ENCODE measurements at regions not wholly inside any gene's neighbourhood (a gene's known extent, or its start where the extent isn't known, plus 50 kb on each side); places are given as distances from the start of the nearest gene placed in this dataset.

DNA sequence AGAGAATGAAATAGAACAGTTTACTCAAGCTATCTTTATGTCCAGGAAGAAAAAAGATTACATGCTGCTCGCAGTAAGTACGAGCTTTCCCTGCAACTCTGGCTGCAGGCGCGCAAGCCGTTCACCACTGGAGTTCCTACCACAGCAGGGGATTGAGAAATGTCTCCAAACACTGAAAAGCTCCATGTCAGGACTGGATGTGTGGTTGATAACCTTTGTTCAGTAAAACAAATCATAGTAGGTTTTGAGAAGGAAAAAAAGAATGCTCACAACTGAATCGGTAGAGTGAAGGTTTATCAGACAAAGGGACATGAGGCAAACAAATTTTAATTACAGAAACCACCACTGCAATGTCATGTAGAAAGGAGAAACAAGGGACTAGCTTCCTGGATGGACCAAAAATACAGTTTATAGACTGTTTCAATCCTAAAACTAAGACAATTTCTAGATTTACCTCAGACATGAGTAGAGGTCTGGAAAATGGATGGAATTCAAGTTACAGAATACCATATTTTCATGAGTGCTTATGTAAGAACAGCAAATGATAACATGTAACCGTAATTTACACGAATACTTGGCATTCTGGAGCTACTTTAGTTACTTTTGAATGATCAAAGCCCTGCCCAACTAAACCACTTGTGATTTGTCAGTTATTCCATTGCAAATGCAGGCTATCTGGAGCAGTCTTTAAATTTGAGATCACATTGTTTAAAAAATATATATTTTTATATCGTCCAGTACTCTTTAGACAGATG, 471.1 kb downstream of the SHQ1 start:
- peaks cover 28% of the 10 kb centered on the region for H3K4me1 ChIP-seq (ENCODE audit: control insufficient read depth, insufficient read depth, low read length, poor library complexity, severe bottlenecking)
- H3K4me3 ChIP-seq (ENCODE audit: extremely low read depth, insufficient read depth, low read length, poor library complexity, severe bottlenecking), result no peak overlapping the region
- WGBS, 2 experiments (ENCODE audit: insufficient coverage in 2 of 2), result 54 to 69% methylated on average over 5 to 7 of the region's 9 CpGs
- no peak overlapping the region for H3K27ac ChIP-seq (ENCODE audit: low read depth, low read length, severe bottlenecking)
- H3K9me3 ChIP-seq (ENCODE audit: control insufficient read depth, low read length), result no peaks in the 10 kb centered on the region
- H3K36me3 ChIP-seq (ENCODE audit: control insufficient read depth, insufficient read depth, low read length), result peaks cover 23% of the 10 kb centered on the region

DNA sequence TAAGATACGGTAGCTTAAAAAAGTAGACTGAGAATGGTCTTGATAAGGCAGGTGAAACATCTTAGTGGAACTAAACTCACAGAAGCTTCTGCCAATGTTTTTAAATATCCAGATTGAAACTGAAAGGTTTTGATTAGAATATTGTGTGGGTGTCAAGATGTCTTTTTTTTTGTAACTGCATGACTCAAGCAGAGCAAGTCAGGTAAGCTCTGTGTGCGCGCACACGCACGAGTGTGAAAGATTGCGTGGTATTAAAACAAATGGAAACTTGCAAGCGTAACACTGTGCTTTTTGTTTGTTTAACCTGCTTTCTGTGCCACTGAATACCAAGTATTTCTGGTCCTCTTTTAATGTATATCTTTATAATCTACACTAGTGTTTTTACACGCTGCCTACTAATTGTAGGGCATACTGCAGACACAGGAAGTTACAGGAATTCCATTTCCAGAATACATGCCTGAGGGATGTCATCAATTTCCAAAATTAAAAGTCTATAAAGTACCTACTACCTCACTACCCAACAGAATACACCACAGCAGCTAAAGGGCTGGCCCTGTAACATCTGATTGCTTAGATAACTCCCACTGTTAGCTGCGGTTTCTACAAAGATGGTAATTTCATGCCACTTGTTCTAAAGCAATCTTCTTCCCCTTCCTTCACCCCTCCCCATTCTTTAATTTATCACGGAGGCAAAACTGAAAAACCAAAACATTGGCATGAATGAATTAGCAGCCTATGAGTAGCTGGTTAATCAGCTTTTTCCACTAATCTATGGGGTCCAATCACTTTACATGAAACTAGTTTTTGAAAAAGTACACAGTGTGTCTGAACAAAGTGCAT, 472.8 kb downstream of the SHQ1 start:
- no peaks in the 10 kb centered on the region for H3K9me3 ChIP-seq (ENCODE audit: control insufficient read depth, low read length)
- 68 to 96% methylated on average over 4 to 8 of the region's 10 CpGs for WGBS, 2 experiments (ENCODE audit: insufficient coverage in 2 of 2)
- no peak overlapping the region for H3K27ac ChIP-seq (ENCODE audit: low read depth, low read length, severe bottlenecking)
- H3K36me3 ChIP-seq (ENCODE audit: control insufficient read depth, insufficient read depth, low read length), result peaks cover 23% of the 10 kb centered on the region
- no peak overlapping the region for H3K4me3 ChIP-seq (ENCODE audit: extremely low read depth, insufficient read depth, low read length, poor library complexity, severe bottlenecking)
- H3K4me1 ChIP-seq (ENCODE audit: control insufficient read depth, insufficient read depth, low read length, poor library complexity, severe bottlenecking), result peaks cover 23% of the 10 kb centered on the region

DNA sequence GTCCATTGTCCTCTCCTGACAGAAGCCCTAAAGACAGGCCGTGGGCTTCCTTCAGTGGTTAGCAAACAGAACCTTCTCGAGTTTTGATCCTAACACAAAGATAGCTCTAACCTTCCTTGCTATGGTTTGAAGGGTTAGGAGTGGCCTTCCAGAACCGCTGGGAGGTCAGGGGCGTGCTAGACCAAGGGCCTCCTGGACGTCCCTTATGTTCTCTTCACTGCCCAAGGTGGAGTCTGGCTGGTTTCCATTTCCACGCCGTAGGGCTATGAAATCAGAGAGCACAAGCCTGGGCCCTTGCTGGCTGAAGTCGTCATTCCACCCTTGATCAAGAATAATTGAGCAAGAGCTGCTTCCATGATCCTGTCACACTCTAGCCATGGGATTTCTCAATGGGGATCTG, 475.1 kb downstream of the SHQ1 start:
- Histone ChIP-seq H3K4me3 (ENCODE audit: extremely low read depth, insufficient read depth, low read length, poor library complexity, severe bottlenecking) (no peak overlapping the region), H3K27ac (ENCODE audit: low read depth, low read length, severe bottlenecking) (no peak overlapping the region), H3K4me1 (ENCODE audit: control insufficient read depth, insufficient read depth, low read length, poor library complexity, severe bottlenecking) (peaks cover 7% of the 10 kb centered on the region), H3K9me3 (ENCODE audit: control insufficient read depth, low read length) (no peaks in the 10 kb centered on the region), H3K36me3 (ENCODE audit: control insufficient read depth, insufficient read depth, low read length) (peaks cover 12% of the 10 kb centered on the region)
- WGBS, 2 experiments (ENCODE audit: insufficient coverage in 2 of 2), result 90% methylated on average over 7 to 8 of the region's 8 CpGs

DNA sequence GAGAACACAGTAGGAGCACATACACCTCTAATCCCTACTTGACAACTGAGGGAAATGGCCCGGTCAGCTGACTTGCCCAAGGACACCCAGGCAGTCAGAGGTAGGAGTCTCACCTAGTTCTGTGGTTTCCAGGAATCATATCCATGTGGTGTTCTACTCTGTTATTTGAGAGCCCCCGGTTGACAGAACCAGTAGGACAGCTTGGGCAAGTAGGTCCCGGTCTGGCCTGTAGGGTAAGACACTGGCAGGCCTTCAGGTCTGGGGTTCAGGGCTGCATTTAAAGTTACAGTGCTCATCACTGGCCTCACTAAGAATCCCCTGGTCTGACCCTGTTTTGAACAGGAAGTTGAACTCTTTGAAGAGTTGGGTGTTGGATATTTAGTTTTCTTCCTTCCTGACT, 476.1 kb downstream of the SHQ1 start:
- Histone ChIP-seq H3K27ac (ENCODE audit: low read depth, low read length, severe bottlenecking) (no peak overlapping the region), H3K4me3 (ENCODE audit: extremely low read depth, insufficient read depth, low read length, poor library complexity, severe bottlenecking) (no peak overlapping the region)
- WGBS, 2 experiments (ENCODE audit: insufficient coverage in 2 of 2), result 83 to 93% methylated on average over 2 to 3 of the region's 3 CpGs

DNA sequence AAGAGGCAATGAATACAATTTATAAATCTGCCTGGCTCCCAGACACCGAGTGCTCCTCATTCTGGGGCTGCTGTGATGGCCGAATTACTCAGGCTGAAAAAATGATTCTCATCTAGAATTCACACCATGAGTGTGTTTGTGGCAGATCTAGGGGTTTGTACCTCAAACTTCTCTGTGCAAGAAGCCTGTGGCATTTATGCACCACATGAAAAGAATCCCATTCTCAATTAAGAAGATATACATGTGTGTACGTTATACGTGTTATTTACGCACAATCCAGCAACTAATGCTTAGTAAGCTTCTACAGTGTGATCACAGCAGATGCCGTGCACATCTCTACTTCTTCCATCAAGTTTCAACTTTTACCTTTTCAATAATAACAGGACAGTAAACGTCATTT, 476.8 kb downstream of the SHQ1 start:
- no peak overlapping the region for H3K4me3 ChIP-seq (ENCODE audit: extremely low read depth, insufficient read depth, low read length, poor library complexity, severe bottlenecking)
- peaks cover 5% of the 10 kb centered on the region for H3K36me3 ChIP-seq (ENCODE audit: control insufficient read depth, insufficient read depth, low read length)
- H3K9me3 ChIP-seq (ENCODE audit: control insufficient read depth, low read length), result no peaks in the 10 kb centered on the region
- H3K4me1 ChIP-seq (ENCODE audit: control insufficient read depth, insufficient read depth, low read length, poor library complexity, severe bottlenecking), result peaks cover 3% of the 10 kb centered on the region
- WGBS, 2 experiments (ENCODE audit: insufficient coverage in 2 of 2), result 94 to 95% methylated on average over 3 to 5 of the region's 7 CpGs
- H3K27ac ChIP-seq (ENCODE audit: low read depth, low read length, severe bottlenecking), result no peak overlapping the region

More for the DNA sequence above, 476.1 kb downstream of the SHQ1 start:
- peaks cover 7% of the 10 kb centered on the region for H3K4me1 ChIP-seq (ENCODE audit: control insufficient read depth, insufficient read depth, low read length, poor library complexity, severe bottlenecking)
- no peaks in the 10 kb centered on the region for H3K9me3 ChIP-seq (ENCODE audit: control insufficient read depth, low read length)
- H3K36me3 ChIP-seq (ENCODE audit: control insufficient read depth, insufficient read depth, low read length), result peaks cover 5% of the 10 kb centered on the region

DNA sequence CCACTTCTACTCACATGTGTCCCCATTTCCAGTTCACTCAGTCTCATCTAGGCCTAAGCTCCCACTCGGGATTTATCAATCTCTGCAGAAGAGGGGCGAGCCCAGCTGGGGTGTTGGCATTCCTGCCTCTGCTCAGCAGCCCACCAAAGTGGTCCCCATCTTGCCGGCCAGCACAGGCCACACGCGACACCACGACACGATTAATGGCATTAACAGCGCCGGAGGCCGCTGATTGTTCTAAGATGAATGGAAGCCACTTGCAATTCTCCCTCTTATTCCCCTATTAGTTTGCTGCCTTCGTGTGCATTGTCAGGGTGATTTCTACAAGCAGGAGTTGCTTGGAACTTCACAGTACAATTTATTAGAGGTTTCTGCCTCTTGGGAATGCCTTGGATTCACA, 477.3 kb downstream of the SHQ1 start:
- Histone ChIP-seq H3K4me3 (ENCODE audit: extremely low read depth, insufficient read depth, low read length, poor library complexity, severe bottlenecking) (no peak overlapping the region), H3K36me3 (ENCODE audit: control insufficient read depth, insufficient read depth, low read length) (peaks cover 5% of the 10 kb centered on the region), H3K9me3 (ENCODE audit: control insufficient read depth, low read length) (no peaks in the 10 kb centered on the region), H3K4me1 (ENCODE audit: control insufficient read depth, insufficient read depth, low read length, poor library complexity, severe bottlenecking) (no peaks in the 10 kb centered on the region), H3K27ac (ENCODE audit: low read depth, low read length, severe bottlenecking) (no peak overlapping the region)
- 94 to 95% methylated on average over 6 to 11 of the region's 11 CpGs for WGBS, 2 experiments (ENCODE audit: insufficient coverage in 2 of 2)

DNA sequence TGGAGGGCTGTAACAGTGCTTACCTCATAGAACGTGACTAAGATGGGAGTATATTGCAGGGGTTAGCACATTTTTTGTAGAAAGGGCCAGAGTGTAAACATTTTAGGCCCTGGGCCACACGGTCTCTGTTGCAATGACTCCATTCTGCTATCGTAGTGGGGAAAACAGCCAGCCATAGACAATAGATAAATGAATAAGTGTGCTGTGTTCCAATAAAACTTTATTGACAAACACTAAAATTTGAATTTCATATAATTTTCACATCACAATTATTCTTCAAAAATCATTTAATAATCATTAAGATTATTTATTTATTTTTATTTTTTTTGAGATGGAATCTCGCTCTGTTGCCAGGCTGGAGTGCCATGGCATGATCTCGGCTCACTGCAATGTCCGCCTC, 478.6 kb downstream of the SHQ1 start:
- Histone ChIP-seq H3K36me3 (ENCODE audit: control insufficient read depth, insufficient read depth, low read length) (peaks cover 5% of the 10 kb centered on the region), H3K4me3 (ENCODE audit: extremely low read depth, insufficient read depth, low read length, poor library complexity, severe bottlenecking) (no peak overlapping the region), H3K4me1 (ENCODE audit: control insufficient read depth, insufficient read depth, low read length, poor library complexity, severe bottlenecking) (no peaks in the 10 kb centered on the region), H3K9me3 (ENCODE audit: control insufficient read depth, low read length) (no peaks in the 10 kb centered on the region), H3K27ac (ENCODE audit: low read depth, low read length, severe bottlenecking) (no peak overlapping the region)
- WGBS, 2 experiments (ENCODE audit: insufficient coverage in 2 of 2), result 82 to 100% methylated on average over 2 to 3 of the region's 6 CpGs

DNA sequence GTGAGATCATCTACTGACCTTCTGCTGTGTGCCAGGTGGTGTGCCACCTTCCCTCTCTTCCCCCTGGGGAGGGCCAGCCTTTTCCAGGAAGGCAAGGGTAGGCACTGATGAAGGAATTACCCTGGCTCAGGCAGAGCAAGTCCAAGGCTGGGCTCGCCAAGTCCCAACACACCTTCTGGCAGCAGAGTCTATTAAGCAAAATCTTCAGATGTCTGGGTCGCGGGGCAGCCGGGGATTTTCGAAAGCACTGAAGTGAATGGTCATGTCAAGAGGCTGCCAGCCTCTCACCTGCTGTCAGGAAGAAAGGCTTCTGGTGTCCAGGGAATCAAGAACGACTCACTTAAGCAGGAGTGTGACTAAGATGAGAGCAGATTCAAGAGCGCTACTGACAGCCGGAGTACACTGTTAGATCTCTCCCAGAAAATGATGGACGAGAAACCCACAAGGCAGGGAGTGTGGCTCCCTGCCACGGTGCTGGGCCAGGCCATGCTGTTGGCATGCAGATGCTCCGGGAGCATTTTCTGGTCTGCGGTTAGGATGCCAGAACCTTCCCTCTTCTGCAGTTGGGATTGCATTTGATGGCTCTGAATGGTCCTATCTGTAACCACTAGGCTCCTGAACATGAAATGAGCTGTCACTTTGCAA, 479.8 kb downstream of the SHQ1 start:
- Histone ChIP-seq H3K9me3 (ENCODE audit: control insufficient read depth, low read length) (no peaks in the 10 kb centered on the region), H3K4me3 (ENCODE audit: extremely low read depth, insufficient read depth, low read length, poor library complexity, severe bottlenecking) (no peak overlapping the region), H3K27ac (ENCODE audit: low read depth, low read length, severe bottlenecking) (no peak overlapping the region), H3K36me3 (ENCODE audit: control insufficient read depth, insufficient read depth, low read length) (no peaks in the 10 kb centered on the region), H3K4me1 (ENCODE audit: control insufficient read depth, insufficient read depth, low read length, poor library complexity, severe bottlenecking) (no peaks in the 10 kb centered on the region)
- 89 to 91% methylated on average over 12 of the region's 12 CpGs for WGBS, 2 experiments (ENCODE audit: insufficient coverage in 2 of 2)

DNA sequence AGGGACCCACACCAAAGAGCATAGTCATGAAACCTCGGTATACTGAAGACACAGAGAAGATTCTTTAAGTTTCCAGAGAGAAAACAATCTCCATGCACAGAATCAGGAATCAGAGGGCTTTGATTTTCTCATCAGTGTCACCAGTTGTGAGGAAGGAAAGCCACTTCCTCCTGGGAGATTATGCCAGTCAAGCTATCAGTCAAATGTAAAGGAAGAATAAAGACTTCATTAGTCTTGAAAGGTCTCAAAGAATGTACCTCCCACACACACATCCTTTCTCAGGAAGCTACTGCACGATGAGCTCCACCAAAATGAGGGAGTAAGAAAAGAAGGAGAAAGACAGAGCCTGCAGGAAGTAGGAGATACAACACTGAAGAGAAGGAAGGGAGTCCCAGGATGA, 486.3 kb downstream of the SHQ1 start:
- Histone ChIP-seq H3K4me3 (ENCODE audit: extremely low read depth, insufficient read depth, low read length, poor library complexity, severe bottlenecking) (no peak overlapping the region), H3K9me3 (ENCODE audit: control insufficient read depth, low read length) (no peaks in the 10 kb centered on the region), H3K4me1 (ENCODE audit: control insufficient read depth, insufficient read depth, low read length, poor library complexity, severe bottlenecking) (no peaks in the 10 kb centered on the region), H3K36me3 (ENCODE audit: control insufficient read depth, insufficient read depth, low read length) (no peaks in the 10 kb centered on the region), H3K27ac (ENCODE audit: low read depth, low read length, severe bottlenecking) (no peak overlapping the region)
- 75 to 100% methylated on average over 1 to 2 of the region's 2 CpGs for WGBS, 2 experiments (ENCODE audit: insufficient coverage in 2 of 2)

DNA sequence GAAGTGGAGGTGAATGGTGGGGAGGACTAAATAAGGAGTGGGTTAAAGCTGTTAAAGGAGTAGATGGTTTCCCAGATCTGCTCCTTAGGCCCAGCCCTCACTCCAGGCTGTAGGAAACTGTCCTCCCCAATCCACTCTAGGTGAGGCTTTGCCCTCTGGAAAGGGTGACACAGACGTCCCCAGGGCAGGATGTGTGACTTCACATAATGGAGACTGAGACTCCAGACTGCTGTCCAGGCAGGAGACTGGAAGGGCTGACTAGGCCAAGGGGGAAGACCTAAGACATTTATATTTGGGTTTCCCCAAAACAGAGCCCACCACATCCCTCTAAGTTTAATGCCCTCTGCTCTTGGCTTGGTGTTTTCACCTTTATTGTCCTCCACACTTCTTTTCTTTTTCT, 488.5 kb downstream of the SHQ1 start:
- Histone ChIP-seq H3K4me3 (ENCODE audit: extremely low read depth, insufficient read depth, low read length, poor library complexity, severe bottlenecking) (no peak overlapping the region), H3K9me3 (ENCODE audit: control insufficient read depth, low read length) (no peaks in the 10 kb centered on the region), H3K4me1 (ENCODE audit: control insufficient read depth, insufficient read depth, low read length, poor library complexity, severe bottlenecking) (no peaks in the 10 kb centered on the region), H3K36me3 (ENCODE audit: control insufficient read depth, insufficient read depth, low read length) (no peaks in the 10 kb centered on the region), H3K27ac (ENCODE audit: low read depth, low read length, severe bottlenecking) (no peak overlapping the region)
- no CpG with 5 or more reads among the region's 1 CpG for WGBS, 2 experiments (ENCODE audit: insufficient coverage in 2 of 2)
